A549 (cell line): ENCODE measurements at regions not wholly inside any gene's neighbourhood (a gene's known extent, or its start where the extent isn't known, plus 50 kb on each side); places are given as distances from the start of the nearest gene placed in this dataset.

ENCODE experiments used
- ATAC-seq, 2 experiments: fragments of 200-7000 bp in 1 of 2; fragments of >200 bp in 1 of 2; cut with Nextera tagmentation in 1 of 2; cut with Tn5 transposase in 1 of 2; 3 replicates each; pipeline versions ENCODE4 v1.8.0 to v1.9.1; 2018 to 2020; ENCODE audit warnings: mild to moderate bottlenecking in 1 of 2, moderate library complexity in 1 of 2
- CTCF ChIA-PET: fragments of 300-600 bp; sonication (Branson Sonifier 250); formaldehyde crosslinking; extraction: SDS; loops from one replicate; lab custom pipeline; 2021; ENCODE audit warnings: antibody characterized with exemption, inconsistent platforms; lab: Yijun Ruan, JAX
- POLR2A ChIA-PET: fragments of 350-600 bp; formaldehyde crosslinking; extraction: SDS; loops from one replicate; lab custom pipeline; 2021; ENCODE audit warnings: antibody characterized with exemption, inconsistent platforms; lab: Yijun Ruan, JAX
- DNase-seq, 2 experiments: peaks; one replicate each; pipeline versions ENCODE4 v3.0.0 to v3.0.0-alpha.2; 2011 to 2016; ENCODE audit warnings: low read depth in 1 of 2, low spot score in 1 of 2
- FAIRE-seq: peaks from 2 replicates; lab custom pipeline; 2011; peaks lifted over from hg19 to GRCh38; lab: Jason Lieb, UNC
- H3K27ac ChIP-seq, 2 experiments: fragments of >200 bp; sonication (Bioruptor Twin); formaldehyde crosslinking; 3 replicates each; pipeline ENCODE4 v1.5.1; 2016 to 2017
- H3K4me1 ChIP-seq: fragments of >200 bp; sonication (Bioruptor Twin); formaldehyde crosslinking; 3 replicates; pipeline ENCODE4 v1.6.1; 2016
- H3K4me2 ChIP-seq: fragments of >200 bp; sonication (Bioruptor Twin); formaldehyde crosslinking; 3 replicates; pipeline ENCODE4 v1.6.1; 2016
- H3K4me3 ChIP-seq: fragments of >200 bp; sonication (Bioruptor Twin); formaldehyde crosslinking; 3 replicates; pipeline ENCODE4 v1.5.1; 2016
- H3K9me3 ChIP-seq: fragments of >200 bp; sonication (Bioruptor Twin); formaldehyde crosslinking; 3 replicates; pipeline ENCODE4 v1.6.1; 2016
- BHLHE40 ChIP-seq: IDR thresholded peaks from 2 replicates; pipeline ENCODE4 v1.6.1; 2012; ENCODE audit warnings: low read depth, low read length, inconsistent platforms
- CEBPB ChIP-seq, 2 experiments: fragments of >200 bp in 1 of 2; sonication (Bioruptor Twin) in 1 of 2; formaldehyde crosslinking in 1 of 2; IDR thresholded peaks; 2 replicates each; pipeline ENCODE4 v1.6.1; 2012 to 2016
- CTCF ChIP-seq: fragments of >200 bp; sonication (Bioruptor Twin); formaldehyde crosslinking; IDR thresholded peaks from 3 replicates; pipeline ENCODE4 v1.5.1; 2016
- EHMT2 ChIP-seq: fragments of 200-600 bp; sonication (generic); IDR thresholded peaks from 2 replicates; pipeline ENCODE4 v1.6.1; 2016; ENCODE audit warnings: antibody characterized with exemption, low read depth, mild to moderate bottlenecking, moderate library complexity
- ESRRA ChIP-seq: fragments of 150-350 bp; IDR thresholded peaks from 2 replicates; pipeline ENCODE4 v1.6.1; 2014; ENCODE audit warnings: mild to moderate bottlenecking, low read length, borderline replicate concordance
- FOSL2 ChIP-seq, 2 experiments: fragments of 450-650 bp in 1 of 2; fragments of >200 bp in 1 of 2; sonication (Bioruptor Twin) in 1 of 2; formaldehyde crosslinking; IDR thresholded peaks; 2 replicates each; pipeline versions ENCODE4 v1.5.0 to v1.6.1; 2016 to 2020; ENCODE audit warnings: mild to moderate bottlenecking in 1 of 2, moderate library complexity in 1 of 2
- HDAC2 ChIP-seq: fragments of 200-600 bp; sonication (generic); IDR thresholded peaks from 2 replicates; pipeline ENCODE4 v1.6.1; 2016
- HES2 ChIP-seq: fragments of >200 bp; sonication (Bioruptor Twin); formaldehyde crosslinking; IDR thresholded peaks from 2 replicates; pipeline ENCODE4 v1.6.1; 2016
- HEYL ChIP-seq: fragments of 250-450 bp; sonication (Bioruptor Pico); IDR thresholded peaks from 2 replicates; pipeline ENCODE4 v1.8.0; 2021; ENCODE audit warnings: mild to moderate bottlenecking, moderate library complexity
- HOXB5 ChIP-seq: fragments of 250-450 bp; sonication (Bioruptor Pico); IDR thresholded peaks from 2 replicates; pipeline ENCODE4 v1.5.0; 2020; ENCODE audit warnings: mild to moderate bottlenecking, moderate library complexity
- MAX ChIP-seq: IDR thresholded peaks from 2 replicates; pipeline ENCODE4 v1.6.1; 2012
- MYC ChIP-seq: IDR thresholded peaks from 2 replicates; pipeline ENCODE4 v1.6.1; 2012; ENCODE audit warnings: mild to moderate bottlenecking, inconsistent platforms, low read length, improper control_type of control experiment, borderline replicate concordance
- PBX3 ChIP-seq: IDR thresholded peaks from 2 replicates; pipeline ENCODE4 v1.6.1; 2012
- POLR2AphosphoS2 ChIP-seq: conservative IDR thresholded peaks from 2 replicates; pipeline ENCODE4 v1.6.1; 2012; ENCODE audit warnings: low read length, improper control_type of control experiment, inconsistent platforms
- REST ChIP-seq: fragments of 200-600 bp; sonication (generic); IDR thresholded peaks from 2 replicates; pipeline ENCODE4 v1.6.1; 2016; ENCODE audit warnings: antibody characterized with exemption, mild to moderate bottlenecking, moderate library complexity
- RNF2 ChIP-seq: fragments of 200-600 bp; sonication (generic); IDR thresholded peaks from 2 replicates; pipeline ENCODE4 v1.6.1; 2016; ENCODE audit warnings: low read depth, mild to moderate bottlenecking, antibody characterized with exemption, moderate library complexity, borderline replicate concordance
- SMC3 ChIP-seq: fragments of >200 bp; sonication (Bioruptor Twin); formaldehyde crosslinking; IDR thresholded peaks from 3 replicates; pipeline ENCODE4 v1.6.1; 2018; ENCODE audit warnings: inconsistent platforms
- TFCP2L1 ChIP-seq: fragments of 250-450 bp; sonication (Bioruptor Pico); IDR thresholded peaks from 2 replicates; pipeline ENCODE4 v1.5.0; 2021; ENCODE audit warnings: mild to moderate bottlenecking
- ZSCAN20 ChIP-seq: fragments of 250-450 bp; sonication (Bioruptor Pico); IDR thresholded peaks from 2 replicates; pipeline ENCODE4 v1.8.0; 2022; ENCODE audit warnings: mild to moderate bottlenecking, moderate library complexity
- WGBS: methylation state at CpG from one replicate; pipeline ENCODE4 v1.1.6; 2017; ENCODE audit errors: missing lambda C conversion rate; 5-methylcytosine and 5-hydroxymethylcytosine counted together

GRCh38 chr10:44581996-44582395 is 197.1 kb upstream of the CXCL12 start:
- no peak overlapping the region for H3K4me2 ChIP-seq
- 12% methylated on average over 8 of the region's 8 CpGs for WGBS
- no peak for ATAC-seq
- no peak overlapping the region for H3K4me3 ChIP-seq
- H3K27ac ChIP-seq, result no peak overlapping the region
- H3K4me1 ChIP-seq, result no peaks in the 10 kb centered on the region
- no peak for FAIRE-seq
- CTCF ChIA-PET, result no interaction called here
- TF ChIP-seq BHLHE40 (no peak), HDAC2 (no peak), HES2 (no peak), RNF2 (no peak), MYC (no peak), TFCP2L1 (no peak), EHMT2 (no peak), HOXB5 (CRISPR knock-in tag) (no peak), SMC3 (no peak)
- TF ChIP-seq, all 56 proteins: peak for 0
- DNase-seq, result no peak
- POLR2A ChIA-PET, result no interaction called here
- no peaks in the 10 kb centered on the region for H3K9me3 ChIP-seq

GRCh38 chr10:44587488-44588318 is 202.8 kb upstream of the CXCL12 start:
- H3K4me1 ChIP-seq, result no peaks in the 10 kb centered on the region
- no peak for FAIRE-seq
- DNase-seq, result no peak
- H3K4me2 ChIP-seq, result no peak overlapping the region
- no peaks in the 10 kb centered on the region for H3K9me3 ChIP-seq
- H3K4me3 ChIP-seq, result no peak overlapping the region
- POLR2A ChIA-PET, result no interaction called here
- TF ChIP-seq HEYL (CRISPR knock-in tag) (no peak), REST (no peak), ESRRA (no peak), POLR2AphosphoS2 (no peak), FOSL2 (IDR thresholded peaks at IDR 0.05) (no peak), FOSL2 (CRISPR knock-in tag; IDR thresholded peaks at IDR 0.05) (no peak), RNF2 (no peak)
- CTCF ChIA-PET, result no interaction called here
- 19% methylated on average over 6 of the region's 11 CpGs for WGBS
- no peak overlapping the region for H3K27ac ChIP-seq
- ATAC-seq, result no peak

GRCh38 chr10:44589181-44589943 is 204.5 kb upstream of the CXCL12 start:
- Histone ChIP-seq H3K9me3 (no peaks in the 10 kb centered on the region), H3K27ac (no peak overlapping the region), H3K4me2 (no peak overlapping the region), H3K4me3 (no peak overlapping the region), H3K4me1 (no peaks in the 10 kb centered on the region)
- DNase-seq (no peak), FAIRE-seq (no peak), ATAC-seq (no peak)
- ChIA-PET POLR2A (no interaction called here), CTCF (no interaction called here)
- 36% methylated on average over 17 of the region's 17 CpGs for WGBS
- TF ChIP-seq PBX3, result no peak
- no peak for TF ChIP-seq POLR2AphosphoS2
- no peak for TF ChIP-seq MAX
- no peak for TF ChIP-seq CTCF
- TF ChIP-seq ZSCAN20 (CRISPR knock-in tag), result no peak
- no peak for TF ChIP-seq SMC3
- no peak for TF ChIP-seq CEBPB (IDR thresholded peaks at IDR 0.05)
- TF ChIP-seq, all 56 proteins: peak for 0
